AG04449 (cell line): ENCODE measurements at regions not wholly inside any gene's neighbourhood (a gene's known extent, or its start where the extent isn't known, plus 50 kb on each side); places are given as distances from the start of the nearest gene placed in this dataset.

Source experiments
- CTCF ChIA-PET: fragments of 350-600 bp; formaldehyde crosslinking; extraction: SDS; loops from one replicate; lab custom pipeline; 2021; ENCODE audit warnings: antibody characterized with exemption; lab: Yijun Ruan, JAX
- POLR2A ChIA-PET: fragments of 400-600, 350-600 bp; formaldehyde crosslinking; extraction: SDS; loops from one replicate; lab custom pipeline; 2020; ENCODE audit warnings: antibody characterized with exemption, inconsistent platforms; lab: Yijun Ruan, JAX
- DNase-seq: peaks from one replicate; pipeline ENCODE4 v3.0.0-alpha.2; 2010; ENCODE audit warnings: low read depth, low spot score
- H3K4me3 ChIP-seq: 2 replicates; pipeline ENCODE4 v1.5.1; 2011; ENCODE audit warnings: low read depth, mild to moderate bottlenecking, control low read depth, low read length
- CTCF ChIP-seq: IDR thresholded peaks from one replicate; pipeline ENCODE4 v1.5.1; 2011; ENCODE audit warnings: mild to moderate bottlenecking, moderate library complexity, low read length, control low read depth, inconsistent platforms; ENCODE audit not compliant: insufficient read depth; ENCODE audit errors: missing control alignments

GRCh38 chr7:118298771-118299170 is 74.3 kb downstream of the ANKRD7 start:
- CTCF ChIA-PET = no interaction called here
- no peak for DNase-seq
- POLR2A ChIA-PET = no interaction called here
- no peak overlapping the region for H3K4me3 ChIP-seq
- no peak for TF ChIP-seq CTCF

GRCh38 chr7:118300177-118300576 is 75.7 kb downstream of the ANKRD7 start:
- no peak overlapping the region for H3K4me3 ChIP-seq
- ChIA-PET POLR2A (no interaction called here), CTCF (no interaction called here)
- DNase-seq = no peak
- no peak for TF ChIP-seq CTCF

GRCh38 chr7:118304100-118304499 is 79.6 kb downstream of the ANKRD7 start:
- POLR2A ChIA-PET = no interaction called here
- CTCF ChIA-PET = no interaction called here
- no peak overlapping the region for H3K4me3 ChIP-seq
- no peak for DNase-seq
- TF ChIP-seq CTCF = no peak

GRCh38 chr7:118305671-118306070 is 81.2 kb downstream of the ANKRD7 start:
- H3K4me3 ChIP-seq = no peak overlapping the region
- no peak for TF ChIP-seq CTCF
- POLR2A ChIA-PET = no interaction called here
- no peak for DNase-seq
- CTCF ChIA-PET = no interaction called here

- ChIA-PET CTCF (no interaction called here), POLR2A (no interaction called here)
- no peak for TF ChIP-seq CTCF
- no peak overlapping the region for H3K4me3 ChIP-seq
- no peak for DNase-seq
Measured at GRCh38 chr7:118306771-118307170, 82.3 kb downstream of the ANKRD7 start.

GRCh38 chr7:118311121-118311836 is 86.8 kb downstream of the ANKRD7 start:
- no peak for DNase-seq
- no peak overlapping the region for H3K4me3 ChIP-seq
- ChIA-PET CTCF (no interaction called here), POLR2A (no interaction called here)
- no peak for TF ChIP-seq CTCF
